Activated naive CD4-positive, alpha-beta T cell treated with anti-CD3 and anti-CD28 coated beads for 36 hours (primary cell): ENCODE measurements at regions not wholly inside any gene's neighbourhood (a gene's known extent, or its start where the extent isn't known, plus 50 kb on each side); places are given as distances from the start of the nearest gene placed in this dataset.

ENCODE experiments used
- CTCF ChIA-PET: fragments of 350-600 bp; sonication (Branson Sonifier 250); formaldehyde crosslinking; loops from one replicate; lab custom pipeline; 2021; ENCODE audit warnings: antibody characterized with exemption; lab: Charles Lee
- DNase-seq: peaks from one replicate; pipeline ENCODE4 v3.0.0-alpha.2; 2020
- H3K27ac Mint-ChIP-seq: one replicate; pipeline ENCODE4 v1.8.0; 2021; ENCODE audit warnings: mild to moderate bottlenecking, mixed read lengths
- H3K27me3 Mint-ChIP-seq: one replicate; pipeline ENCODE4 v1.8.0; 2021; ENCODE audit warnings: low read depth, mixed read lengths
- H3K36me3 Mint-ChIP-seq: one replicate; pipeline ENCODE4 v1.8.0; 2021; ENCODE audit warnings: low read depth, mixed read lengths
- H3K4me1 Mint-ChIP-seq: one replicate; pipeline ENCODE4 v1.8.0; 2021; ENCODE audit warnings: low read depth, mixed read lengths
- H3K4me3 Mint-ChIP-seq: one replicate; pipeline ENCODE4 v1.8.0; 2021; ENCODE audit warnings: mild to moderate bottlenecking, moderate library complexity, mixed read lengths
- H3K9me3 Mint-ChIP-seq: one replicate; pipeline ENCODE4 v1.8.0; 2021; ENCODE audit warnings: mixed read lengths
- intact Hi-C: fragments of 100-400 bp; cut with micrococcal nuclease; formaldehyde crosslinking; loops from one replicate; pipeline ENCODE4 v1.15.1; 2023

DNA sequence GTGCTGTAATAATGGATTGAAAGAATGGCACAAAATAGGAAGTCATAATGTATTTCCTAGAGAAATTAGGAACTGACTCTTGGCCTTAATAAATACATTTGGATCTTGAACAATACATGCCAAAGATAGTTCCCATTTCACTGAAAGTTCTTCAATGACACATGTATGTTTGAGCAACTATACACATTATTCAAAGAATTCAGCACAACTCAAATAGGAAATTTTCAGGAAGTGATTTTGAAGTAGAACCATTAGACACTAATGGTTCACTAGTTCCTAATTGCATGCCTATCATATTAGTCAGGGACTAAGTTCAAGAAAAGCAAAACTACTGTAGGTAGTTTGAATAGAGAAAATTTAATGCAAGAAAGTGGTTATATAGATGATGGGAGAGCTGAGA lies 404.7 kb downstream of the LMO4 start:
- Mint-ChIP-seq H3K36me3 (no peaks in the 10 kb centered on the region), H3K9me3 (no peaks in the 10 kb centered on the region), H3K4me3 (no peak overlapping the region), H3K27me3 (peaks cover 2% of the 10 kb centered on the region), H3K27ac (no peak overlapping the region), H3K4me1 (no peaks in the 10 kb centered on the region)
- no peak for DNase-seq
- CTCF ChIA-PET = no interaction called here
- intact Hi-C loops = no loop called here

- CTCF ChIA-PET = interaction anchor here (0.8 kb wide), 1 partner anchor 114 kb away, joined by 4 read pairs; no protein-coding TSS in a partner anchor
- H3K9me3 Mint-ChIP-seq = no peaks in the 10 kb centered on the region
These were observed 407.1 kb downstream of the LMO4 start for GRCh38 chr1:87735750-87736149.

GRCh38 chr1:87739141-87739540 lies 410.5 kb downstream of the LMO4 start:
- CTCF ChIA-PET = no interaction called here
- Mint-ChIP-seq H3K4me3 (no peak overlapping the region), H3K4me1 (no peaks in the 10 kb centered on the region), H3K27ac (no peak overlapping the region), H3K27me3 (no peaks in the 10 kb centered on the region), H3K9me3 (no peaks in the 10 kb centered on the region), H3K36me3 (no peaks in the 10 kb centered on the region)
- intact Hi-C loops = no loop called here
- no peak for DNase-seq

More at GRCh38 chr1:87735750-87736149, 407.1 kb downstream of the LMO4 start:
- Mint-ChIP-seq H3K4me3 (no peak overlapping the region), H3K27me3 (peaks cover 2% of the 10 kb centered on the region), H3K36me3 (no peaks in the 10 kb centered on the region), H3K27ac (no peak overlapping the region), H3K4me1 (no peaks in the 10 kb centered on the region)
- intact Hi-C loops = no loop called here
- DNase-seq = no peak

DNA sequence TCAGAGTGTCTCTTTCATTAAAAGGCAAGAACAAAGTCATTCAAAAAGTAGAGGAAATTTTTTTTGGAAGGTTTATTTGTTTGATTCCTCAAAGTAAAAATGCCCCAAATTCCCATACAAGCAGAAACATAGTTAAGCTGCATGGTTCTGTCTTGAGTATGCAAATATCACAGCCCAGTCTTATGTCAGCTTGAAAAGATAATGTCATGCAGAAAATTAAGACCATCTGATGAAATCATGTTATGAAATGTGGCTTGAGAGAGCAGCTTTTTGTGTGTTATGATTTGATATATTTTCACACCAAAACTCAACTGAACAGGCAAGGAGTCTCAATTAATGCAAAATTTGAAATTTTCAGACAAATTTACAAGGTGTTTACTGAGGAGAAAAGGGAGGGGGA lies 411.0 kb downstream of the LMO4 start:
- H3K9me3 Mint-ChIP-seq = no peaks in the 10 kb centered on the region
- H3K4me3 Mint-ChIP-seq = no peak overlapping the region
- no peak for DNase-seq
- no peaks in the 10 kb centered on the region for H3K4me1 Mint-ChIP-seq
- no peaks in the 10 kb centered on the region for H3K27me3 Mint-ChIP-seq
- intact Hi-C loops = no loop called here
- no peak overlapping the region for H3K27ac Mint-ChIP-seq
- CTCF ChIA-PET = no interaction called here
- no peaks in the 10 kb centered on the region for H3K36me3 Mint-ChIP-seq

- intact Hi-C loops = no loop called here
- no peak overlapping the region for H3K27ac Mint-ChIP-seq
- no peak overlapping the region for H3K4me3 Mint-ChIP-seq
- H3K4me1 Mint-ChIP-seq = no peaks in the 10 kb centered on the region
- CTCF ChIA-PET = no interaction called here
- no peak for DNase-seq
- H3K9me3 Mint-ChIP-seq = no peaks in the 10 kb centered on the region
- H3K27me3 Mint-ChIP-seq = peaks cover 3% of the 10 kb centered on the region
- H3K36me3 Mint-ChIP-seq = no peaks in the 10 kb centered on the region
These were observed 414.6 kb downstream of the LMO4 start for GRCh38 chr1:87743256-87743655.

DNA sequence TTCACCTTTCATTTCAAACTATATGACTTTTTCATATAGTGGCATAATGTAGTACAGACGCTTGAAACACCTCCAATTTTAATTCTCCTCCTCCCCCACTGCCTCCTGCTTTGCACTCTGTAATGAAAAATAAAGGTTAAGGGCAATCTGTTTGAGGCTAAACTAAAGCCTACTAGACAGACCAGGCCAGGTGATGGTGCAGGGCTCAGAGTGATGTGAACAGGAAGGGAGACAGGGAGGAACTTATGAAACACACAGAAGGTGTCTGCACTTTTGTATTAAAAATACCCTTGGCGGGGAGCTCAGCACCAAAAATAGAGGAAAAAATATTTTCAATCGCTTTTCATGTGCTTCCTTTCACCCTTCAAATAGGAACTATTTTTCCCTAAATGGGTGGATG lies 415.4 kb downstream of the LMO4 start:
- CTCF ChIA-PET = no interaction called here
- Mint-ChIP-seq H3K4me3 (no peak overlapping the region), H3K9me3 (no peaks in the 10 kb centered on the region), H3K27ac (no peak overlapping the region), H3K36me3 (no peaks in the 10 kb centered on the region), H3K27me3 (peaks cover 3% of the 10 kb centered on the region), H3K4me1 (no peaks in the 10 kb centered on the region)
- DNase-seq = no peak
- intact Hi-C loops = no loop called here

- intact Hi-C loops = no loop called here
- Mint-ChIP-seq H3K36me3 (no peaks in the 10 kb centered on the region), H3K27me3 (peaks cover 3% of the 10 kb centered on the region), H3K9me3 (no peaks in the 10 kb centered on the region), H3K27ac (no peak overlapping the region), H3K4me1 (no peaks in the 10 kb centered on the region), H3K4me3 (no peak overlapping the region)
- DNase-seq = no peak
- CTCF ChIA-PET = interaction anchor here (0.6 kb wide), 1 partner anchor 104 kb away, joined by 3 read pairs; no protein-coding TSS in a partner anchor
These were observed 416.1 kb downstream of the LMO4 start for GRCh38 chr1:87744763-87745162.

- H3K4me3 Mint-ChIP-seq = no peak overlapping the region
- DNase-seq = no peak
- no peak overlapping the region for H3K27ac Mint-ChIP-seq
- CTCF ChIA-PET = no interaction called here
- no peaks in the 10 kb centered on the region for H3K4me1 Mint-ChIP-seq
- intact Hi-C loops = no loop called here
- no peaks in the 10 kb centered on the region for H3K9me3 Mint-ChIP-seq
- H3K36me3 Mint-ChIP-seq = no peaks in the 10 kb centered on the region
- no peaks in the 10 kb centered on the region for H3K27me3 Mint-ChIP-seq
These were observed 424.7 kb downstream of the LMO4 start for GRCh38 chr1:87753366-87753765.

GRCh38 chr1:87754139-87754538 lies 425.5 kb downstream of the LMO4 start:
- CTCF ChIA-PET = no interaction called here
- DNase-seq = no peak
- Mint-ChIP-seq H3K36me3 (no peaks in the 10 kb centered on the region), H3K4me1 (no peaks in the 10 kb centered on the region), H3K27ac (no peak overlapping the region), H3K27me3 (no peaks in the 10 kb centered on the region), H3K4me3 (no peak overlapping the region), H3K9me3 (no peaks in the 10 kb centered on the region)
- intact Hi-C loops = no loop called here

- no peak overlapping the region for H3K4me3 Mint-ChIP-seq
- intact Hi-C loops = no loop called here
- no peaks in the 10 kb centered on the region for H3K27me3 Mint-ChIP-seq
- no peak overlapping the region for H3K27ac Mint-ChIP-seq
- no peaks in the 10 kb centered on the region for H3K4me1 Mint-ChIP-seq
- no peaks in the 10 kb centered on the region for H3K9me3 Mint-ChIP-seq
- no peak for DNase-seq
- no peaks in the 10 kb centered on the region for H3K36me3 Mint-ChIP-seq
- CTCF ChIA-PET = no interaction called here
These were observed 429.0 kb downstream of the LMO4 start for GRCh38 chr1:87757676-87758075.

- no peak for DNase-seq
- Mint-ChIP-seq H3K4me1 (peaks cover 1% of the 10 kb centered on the region), H3K36me3 (no peaks in the 10 kb centered on the region), H3K27me3 (no peaks in the 10 kb centered on the region), H3K4me3 (no peak overlapping the region), H3K9me3 (no peaks in the 10 kb centered on the region), H3K27ac (no peak overlapping the region)
- intact Hi-C loops = no loop called here
- CTCF ChIA-PET = no interaction called here
These were observed 430.9 kb downstream of the LMO4 start for GRCh38 chr1:87759421-87760087.

DNA sequence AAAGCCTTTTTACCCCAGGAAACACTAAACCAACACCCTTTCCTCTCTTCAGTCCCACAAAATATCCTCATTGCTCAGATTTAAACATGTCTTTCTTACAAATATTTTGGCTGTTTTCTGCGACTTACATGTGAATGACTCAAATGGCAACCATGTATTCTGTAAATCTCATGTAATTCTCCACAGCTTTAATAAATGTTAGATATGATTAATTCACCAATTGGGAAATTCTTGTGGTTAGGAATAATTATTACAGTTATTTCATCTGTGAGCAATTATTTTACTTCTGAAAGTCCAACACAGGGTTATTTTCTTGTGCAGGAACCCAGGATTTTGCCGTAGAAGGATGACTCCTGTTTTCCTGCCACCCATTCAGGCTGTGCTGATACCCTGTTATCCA lies 431.5 kb downstream of the LMO4 start:
- CTCF ChIA-PET = no interaction called here

GRCh38 chr1:87760654-87761053 lies 432.0 kb downstream of the LMO4 start:
- no peaks in the 10 kb centered on the region for H3K9me3 Mint-ChIP-seq
- no peak overlapping the region for H3K4me3 Mint-ChIP-seq
- H3K27ac Mint-ChIP-seq = no peak overlapping the region
- no peaks in the 10 kb centered on the region for H3K36me3 Mint-ChIP-seq
- no peak for DNase-seq
- H3K4me1 Mint-ChIP-seq = peaks cover 1% of the 10 kb centered on the region
- intact Hi-C loops = no loop called here
- no peaks in the 10 kb centered on the region for H3K27me3 Mint-ChIP-seq
- CTCF ChIA-PET = no interaction called here

More for the DNA sequence above, 431.5 kb downstream of the LMO4 start:
- Mint-ChIP-seq H3K4me3 (no peak overlapping the region), H3K27ac (no peak overlapping the region), H3K9me3 (no peaks in the 10 kb centered on the region), H3K36me3 (no peaks in the 10 kb centered on the region), H3K4me1 (peaks cover 1% of the 10 kb centered on the region), H3K27me3 (no peaks in the 10 kb centered on the region)
- intact Hi-C loops = no loop called here
- no peak for DNase-seq
